ENCODE measurements at regions not wholly inside any gene's neighbourhood (a gene's known extent, or its start where the extent isn't known, plus 50 kb on each side); places are given as distances from the start of the nearest gene placed in this dataset.

- no peak overlapping the region for H3K27ac ChIP-seq (ENCODE audit: low read depth, low read length)
- no peak overlapping the region for H2AFZ ChIP-seq (ENCODE audit: low read length)
- no peaks in the 10 kb centered on the region for H3K4me1 ChIP-seq (ENCODE audit: insufficient read depth, low read length)
- DNase-seq (ENCODE audit: insufficient read length, low spot score, missing footprints), result no peak
- no peaks in the 10 kb centered on the region for H3K27me3 ChIP-seq (ENCODE audit: insufficient read depth, low read length)
- no peaks in the 10 kb centered on the region for H4K20me1 ChIP-seq (ENCODE audit: insufficient read depth, low read length)
- H3K36me3 ChIP-seq (ENCODE audit: insufficient read depth, low read length), result no peaks in the 10 kb centered on the region
- H3K4me2 ChIP-seq (ENCODE audit: insufficient read depth, low read length), result no peak overlapping the region
- H3K4me3 ChIP-seq (ENCODE audit: insufficient read depth, low read length), result no peak overlapping the region
- no peaks in the 10 kb centered on the region for H3K79me2 ChIP-seq (ENCODE audit: insufficient read depth, low read length)
- H3K9me3 ChIP-seq (ENCODE audit: low read depth, low read length), result no peaks in the 10 kb centered on the region
- no peak for TF ChIP-seq CTCF (IDR thresholded peaks at IDR 0.05; ENCODE audit: extremely low read depth, low read depth, low read length)
Measured at GRCh38 chr2:59653164-59653563, 900.3 kb downstream of the BCL11A start.

- no peak for TF ChIP-seq CTCF (IDR thresholded peaks at IDR 0.05; ENCODE audit: extremely low read depth, low read depth, low read length)
- no peaks in the 10 kb centered on the region for H3K36me3 ChIP-seq (ENCODE audit: insufficient read depth, low read length)
- no peak overlapping the region for H3K4me2 ChIP-seq (ENCODE audit: insufficient read depth, low read length)
- H3K9me3 ChIP-seq (ENCODE audit: low read depth, low read length), result no peaks in the 10 kb centered on the region
- no peaks in the 10 kb centered on the region for H4K20me1 ChIP-seq (ENCODE audit: insufficient read depth, low read length)
- no peak overlapping the region for H2AFZ ChIP-seq (ENCODE audit: low read length)
- H3K27ac ChIP-seq (ENCODE audit: low read depth, low read length), result no peak overlapping the region
- no peak for DNase-seq (ENCODE audit: insufficient read length, low spot score, missing footprints)
- no peaks in the 10 kb centered on the region for H3K27me3 ChIP-seq (ENCODE audit: insufficient read depth, low read length)
- no peak overlapping the region for H3K4me3 ChIP-seq (ENCODE audit: insufficient read depth, low read length)
- no peaks in the 10 kb centered on the region for H3K4me1 ChIP-seq (ENCODE audit: insufficient read depth, low read length)
- no peaks in the 10 kb centered on the region for H3K79me2 ChIP-seq (ENCODE audit: insufficient read depth, low read length)
Measured at GRCh38 chr2:59630789-59631188, 922.7 kb downstream of the BCL11A start.

GRCh38 chr2:59627599-59627998 is 925.9 kb downstream of the BCL11A start:
- TF ChIP-seq CTCF (IDR thresholded peaks at IDR 0.05; ENCODE audit: extremely low read depth, low read depth, low read length), result no peak
- Histone ChIP-seq H3K27me3 (ENCODE audit: insufficient read depth, low read length) (no peaks in the 10 kb centered on the region), H3K4me3 (ENCODE audit: insufficient read depth, low read length) (no peak overlapping the region), H3K27ac (ENCODE audit: low read depth, low read length) (no peak overlapping the region), H3K4me2 (ENCODE audit: insufficient read depth, low read length) (no peak overlapping the region), H3K36me3 (ENCODE audit: insufficient read depth, low read length) (no peaks in the 10 kb centered on the region), H3K79me2 (ENCODE audit: insufficient read depth, low read length) (no peaks in the 10 kb centered on the region), H4K20me1 (ENCODE audit: insufficient read depth, low read length) (no peaks in the 10 kb centered on the region), H2AFZ (ENCODE audit: low read length) (no peak overlapping the region), H3K4me1 (ENCODE audit: insufficient read depth, low read length) (no peaks in the 10 kb centered on the region), H3K9me3 (ENCODE audit: low read depth, low read length) (no peaks in the 10 kb centered on the region)
- no peak for DNase-seq (ENCODE audit: insufficient read length, low spot score, missing footprints)

GRCh38 chr2:59622599-59623308 is 930.7 kb downstream of the BCL11A start:
- Histone ChIP-seq H3K4me1 (ENCODE audit: insufficient read depth, low read length) (no peaks in the 10 kb centered on the region), H2AFZ (ENCODE audit: low read length) (no peak overlapping the region), H3K4me2 (ENCODE audit: insufficient read depth, low read length) (no peak overlapping the region), H3K27me3 (ENCODE audit: insufficient read depth, low read length) (no peaks in the 10 kb centered on the region), H3K4me3 (ENCODE audit: insufficient read depth, low read length) (no peak overlapping the region), H4K20me1 (ENCODE audit: insufficient read depth, low read length) (no peaks in the 10 kb centered on the region), H3K36me3 (ENCODE audit: insufficient read depth, low read length) (no peaks in the 10 kb centered on the region), H3K79me2 (ENCODE audit: insufficient read depth, low read length) (no peaks in the 10 kb centered on the region), H3K27ac (ENCODE audit: low read depth, low read length) (no peak overlapping the region), H3K9me3 (ENCODE audit: low read depth, low read length) (peaks cover 3% of the 10 kb centered on the region)
- no peak for DNase-seq (ENCODE audit: insufficient read length, low spot score, missing footprints)
- no peak for TF ChIP-seq CTCF (IDR thresholded peaks at IDR 0.05; ENCODE audit: extremely low read depth, low read depth, low read length)

Data from osteoblast (primary cell).